C1 segment of cervical spinal cord (tissue), 14 donors: ENCODE measurements at regions not wholly inside any gene's neighbourhood (a gene's known extent, or its start where the extent isn't known, plus 50 kb on each side); places are given as distances from the start of the nearest gene placed in this dataset.

Experiments used
- DNase-seq, 14 donors: peaks; one replicate each; lab custom pipeline; 2025; lab: John Stamatoyannopoulos, UW

DNA sequence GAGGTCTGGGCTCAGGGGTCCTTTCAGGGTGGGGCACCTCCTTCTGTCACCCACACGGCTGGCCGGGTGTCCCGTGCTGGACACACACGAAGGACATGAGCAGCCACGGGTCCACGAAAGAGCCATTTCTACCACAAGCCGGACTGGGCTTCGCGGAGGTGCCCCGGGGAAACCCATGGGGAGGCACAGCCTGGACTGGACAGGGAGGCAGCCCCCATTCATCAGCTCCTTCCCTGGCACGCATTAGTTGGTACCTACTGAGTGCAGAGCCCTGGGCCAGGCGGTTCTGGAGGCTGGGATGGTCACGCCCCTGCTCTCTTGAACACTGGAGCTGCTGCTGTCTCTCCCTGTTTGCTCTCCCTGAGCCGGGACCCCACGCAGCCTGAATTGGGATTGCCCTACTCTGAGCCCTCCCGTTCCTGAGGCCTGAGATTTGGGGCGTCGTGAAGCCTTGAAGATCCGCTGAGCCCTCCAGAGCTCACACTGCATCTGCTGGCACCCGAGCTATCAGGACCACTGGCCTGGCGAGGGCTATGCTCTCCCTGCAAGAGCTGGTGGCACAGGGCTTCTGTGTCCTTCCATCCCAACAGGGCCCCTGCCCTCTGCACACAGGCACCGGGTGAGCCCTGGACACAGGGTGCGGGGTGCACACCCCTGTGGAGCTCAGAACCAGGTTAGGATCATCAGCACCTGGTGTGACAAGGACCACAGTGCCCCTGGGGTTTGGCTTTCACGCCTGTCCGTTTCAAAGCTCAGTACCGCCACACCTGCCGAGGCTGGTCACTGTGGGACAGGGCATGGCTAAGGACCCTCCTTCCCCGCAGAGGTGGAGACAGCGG lies 84.6 kb downstream of the MYEOV start:
- no peak for DNase-seq

DNA sequence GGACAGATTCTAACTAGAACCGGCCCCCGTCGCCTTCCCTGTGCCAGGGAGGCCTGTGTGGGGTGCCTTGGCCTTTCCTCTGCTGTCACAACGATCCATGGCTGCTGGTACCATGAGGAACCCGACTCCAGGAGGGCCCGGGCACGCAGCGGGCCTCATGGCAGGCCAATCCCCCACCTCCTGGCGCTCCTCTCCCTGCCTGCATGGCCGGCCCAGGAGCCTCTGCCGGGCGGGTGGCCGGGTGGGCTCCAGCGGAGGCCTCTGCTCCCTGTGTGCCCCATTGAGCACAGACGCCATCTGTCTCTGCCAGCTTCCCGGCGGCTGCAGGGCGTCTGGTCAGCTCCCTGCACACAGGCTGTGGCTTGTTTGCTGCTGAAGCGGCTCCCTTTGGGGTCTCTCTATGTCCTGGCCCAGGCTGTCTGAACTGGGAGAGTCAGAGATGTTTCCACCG lies 86.5 kb downstream of the MYEOV start:
- no peak for DNase-seq

DNA sequence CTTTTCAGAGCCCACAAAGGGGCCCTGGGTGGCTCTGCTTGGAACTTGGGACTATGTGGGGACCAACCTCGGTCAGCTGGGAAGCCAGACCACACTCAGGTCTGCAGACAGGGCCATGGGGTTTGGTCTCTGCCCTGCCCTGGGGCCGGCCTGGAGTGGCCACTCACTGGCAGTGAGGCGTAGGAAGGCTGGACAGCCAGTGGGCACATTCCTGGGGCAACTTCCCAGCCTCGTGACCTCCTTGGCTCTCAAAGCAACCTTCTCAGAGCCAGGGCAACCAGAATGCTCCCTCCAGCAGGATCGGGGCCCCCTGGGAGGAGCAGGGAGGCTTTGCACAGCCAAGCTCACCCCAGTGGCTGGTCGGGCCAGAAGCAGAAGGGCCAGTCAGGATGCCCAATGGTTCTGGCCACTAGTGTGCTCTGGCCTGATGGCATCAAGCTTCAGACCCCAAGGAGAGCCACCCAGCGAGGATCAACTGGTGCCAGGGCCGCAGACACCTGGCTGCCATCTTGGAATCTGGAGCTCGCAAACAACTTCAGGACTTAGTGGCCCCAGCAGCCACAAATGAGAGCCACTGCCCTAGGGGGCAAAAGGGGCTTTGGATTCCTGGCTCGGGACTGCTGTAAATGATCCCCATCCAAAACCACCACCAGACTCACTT lies 87.1 kb downstream of the MYEOV start:
- peak in 6 of 14 donors; percentile 4 to 57 (median 32) for DNase-seq

DNA sequence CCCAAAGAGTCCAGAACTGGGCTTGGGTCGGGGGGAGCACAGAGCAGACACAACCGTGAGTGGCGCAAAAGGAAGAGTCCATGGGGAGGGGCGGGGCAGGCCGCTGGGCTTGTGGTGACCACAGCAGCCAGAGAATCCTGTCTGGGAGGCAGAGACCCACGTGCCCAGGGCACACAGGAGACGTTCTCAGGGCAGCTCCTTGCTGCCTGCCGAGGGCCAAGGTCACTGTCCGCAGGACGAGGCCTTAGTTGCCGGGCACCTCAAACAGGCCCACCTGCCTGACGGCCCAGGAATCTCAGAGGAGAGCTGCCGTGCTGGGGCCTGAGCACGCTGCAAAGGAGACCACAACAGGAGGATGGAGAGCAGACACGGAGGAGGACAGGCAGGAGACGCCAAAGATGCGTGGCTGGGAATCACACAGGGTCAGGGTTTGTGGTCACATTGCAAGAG lies 87.8 kb downstream of the MYEOV start:
- DNase-seq = no peak

DNA sequence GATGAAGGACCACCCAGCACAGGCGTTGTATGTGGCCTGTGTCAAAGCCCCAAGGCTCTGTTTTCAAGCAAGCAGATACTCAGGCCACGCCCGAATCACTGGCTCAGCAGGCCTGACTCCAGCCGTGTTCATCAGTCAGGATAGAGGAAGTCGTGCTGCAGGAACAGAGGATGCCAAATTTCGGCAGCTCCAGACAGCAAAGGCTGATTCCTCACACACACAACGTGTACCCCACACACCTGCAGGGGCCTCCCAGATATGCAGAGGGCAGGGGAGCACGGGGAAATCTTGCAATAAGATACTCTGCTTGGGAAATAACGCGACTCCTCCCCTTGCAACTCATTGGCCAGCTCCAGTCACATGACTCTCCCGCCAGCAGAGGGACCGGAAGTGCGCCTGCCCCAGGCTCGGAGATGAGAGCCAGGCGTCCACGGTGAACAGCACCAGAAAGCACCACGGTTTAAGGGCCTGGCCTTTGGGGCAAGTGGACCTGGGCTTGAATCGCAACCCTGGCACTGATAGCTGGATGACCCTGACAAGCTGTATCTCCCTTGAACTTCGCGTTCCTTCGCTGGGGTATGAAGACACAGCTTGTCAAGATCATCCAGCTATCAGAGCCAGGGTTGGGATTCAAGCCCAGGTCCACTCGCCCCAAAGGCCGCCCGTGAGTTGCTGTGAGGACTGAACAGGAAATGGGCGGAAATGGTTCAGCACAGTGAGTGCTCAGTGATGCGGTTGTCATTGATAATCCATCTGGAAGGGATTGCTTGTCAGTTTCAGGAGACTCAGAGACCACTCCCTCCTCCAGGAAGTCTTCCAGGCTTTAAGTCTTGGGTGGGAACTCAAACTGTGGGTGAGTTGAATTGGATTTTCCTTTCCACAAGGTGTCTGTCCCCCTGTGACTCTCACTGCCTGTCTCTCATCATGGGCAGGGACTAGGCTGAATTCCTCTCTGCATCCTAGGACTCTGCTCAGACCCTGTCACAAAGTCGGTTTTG lies 88.5 kb downstream of the MYEOV start:
- DNase-seq = peak in 8 of 14 donors; percentile 5 to 60 (median 30)

DNA sequence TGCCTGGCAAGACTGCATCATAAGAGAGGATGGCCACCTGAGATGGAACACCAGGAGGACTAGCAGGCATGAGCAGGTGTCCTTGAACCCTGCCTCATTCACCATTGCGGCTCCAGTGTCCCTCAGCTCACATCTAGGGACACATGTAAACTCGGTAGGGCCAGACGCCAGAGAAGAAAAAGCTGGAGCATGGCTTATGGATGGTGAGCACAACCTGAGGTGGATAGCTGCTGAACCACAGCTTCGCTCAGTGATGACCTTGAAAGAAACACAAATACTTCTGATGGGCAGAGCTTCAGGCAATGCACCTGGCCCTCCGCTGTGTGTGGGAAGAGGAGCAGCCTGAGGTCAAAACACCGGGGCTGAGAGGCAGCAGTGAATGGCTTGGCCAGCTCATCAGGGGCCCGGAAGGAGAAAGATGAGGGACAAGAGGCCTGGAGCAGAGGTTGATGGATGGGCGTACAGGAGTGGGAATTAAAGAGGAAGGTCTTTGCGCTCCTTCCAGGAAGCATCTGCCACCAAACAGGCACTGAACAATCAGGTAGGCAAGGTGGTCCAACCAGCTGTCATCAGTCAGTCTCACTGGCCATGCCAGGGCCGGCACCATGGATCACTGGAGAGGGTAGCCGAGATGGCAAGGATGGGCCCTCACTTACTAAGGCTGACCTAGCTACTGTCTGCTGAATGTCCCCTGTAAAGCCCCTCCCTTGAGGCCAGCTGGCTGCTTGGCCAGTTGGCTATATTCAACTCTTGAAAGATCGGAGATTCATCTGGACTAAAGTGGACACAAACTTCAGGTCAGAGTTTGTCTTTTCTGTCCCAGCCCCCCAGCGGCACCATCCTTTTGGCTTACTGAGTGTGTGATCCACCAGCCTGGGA lies 89.7 kb downstream of the MYEOV start:
- DNase-seq = no peak

DNA sequence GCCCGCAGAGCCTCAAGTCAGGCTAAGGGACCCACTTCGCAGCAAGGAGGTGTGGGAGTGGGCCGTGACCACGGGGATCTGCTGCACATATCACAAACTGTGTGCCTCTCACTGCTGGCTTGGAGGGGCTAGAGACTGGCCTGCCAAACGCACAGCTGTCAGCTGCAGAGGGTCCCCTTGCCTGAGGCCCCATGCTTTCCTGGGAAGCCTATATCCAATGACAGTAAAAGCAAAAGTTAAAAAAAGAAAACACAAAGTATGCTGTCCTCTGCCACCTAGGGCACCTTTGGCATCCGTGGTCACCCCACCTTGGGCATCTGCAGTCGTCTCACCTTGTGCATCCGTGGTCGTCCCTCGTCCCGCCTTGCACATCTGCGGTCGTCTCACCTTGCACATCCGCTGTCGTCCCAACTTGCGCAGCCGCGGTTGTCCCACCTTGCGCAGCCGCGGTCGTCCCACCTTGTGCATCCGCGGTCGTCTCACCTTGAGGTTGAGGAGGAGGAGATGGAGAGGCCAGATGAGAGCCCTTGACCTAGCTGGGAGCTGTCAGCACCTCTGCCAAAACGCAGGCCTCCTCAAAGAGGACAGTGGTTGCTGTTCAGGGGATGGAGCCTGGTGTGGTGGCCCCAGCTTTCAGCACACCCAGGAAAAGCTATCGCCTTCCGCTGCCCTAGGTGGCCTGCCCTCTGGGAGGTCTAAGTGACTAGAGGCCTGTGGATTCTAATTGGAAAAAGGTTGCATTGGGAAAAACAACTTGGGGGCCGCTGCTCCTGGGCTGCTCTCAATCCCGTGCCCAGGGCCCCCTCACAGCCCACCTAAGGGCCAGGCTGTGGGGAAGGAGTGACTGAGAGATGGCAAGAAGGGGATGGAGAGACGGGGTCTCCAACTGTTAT lies 90.5 kb downstream of the MYEOV start:
- DNase-seq = no peak

DNA sequence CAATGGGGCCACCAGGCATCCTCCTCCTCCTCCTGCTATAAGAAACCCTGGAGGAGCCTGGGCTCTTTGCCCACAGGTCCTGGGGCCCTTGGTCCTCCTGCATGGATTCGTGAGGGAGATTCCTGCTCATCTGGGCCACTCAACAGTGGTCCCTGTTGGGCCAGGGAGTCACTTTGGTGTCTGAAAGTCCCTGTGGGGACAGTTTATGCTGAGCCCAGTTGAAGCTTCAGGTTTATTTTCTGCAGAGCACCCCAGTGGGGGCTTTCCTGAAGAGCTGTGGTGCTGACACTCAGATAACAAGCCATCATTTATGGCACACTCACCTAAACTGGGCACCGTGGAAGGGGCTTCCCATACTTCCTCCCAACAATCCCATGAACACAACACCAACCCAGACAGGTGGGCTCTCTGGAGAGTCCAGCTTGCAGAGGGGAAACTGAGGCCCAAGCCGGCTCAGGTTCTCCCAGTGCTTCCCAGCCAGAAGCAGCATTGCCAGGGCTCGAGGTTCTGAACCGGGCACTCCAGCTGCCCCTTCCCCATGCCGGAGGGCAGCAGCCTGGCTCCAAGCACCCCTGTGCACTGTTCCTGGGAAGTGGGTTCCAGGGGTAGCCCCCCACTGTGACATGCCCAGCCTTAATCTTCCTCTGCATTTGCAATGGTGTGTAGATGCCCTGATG lies 91.3 kb downstream of the MYEOV start:
- no peak for DNase-seq

DNA sequence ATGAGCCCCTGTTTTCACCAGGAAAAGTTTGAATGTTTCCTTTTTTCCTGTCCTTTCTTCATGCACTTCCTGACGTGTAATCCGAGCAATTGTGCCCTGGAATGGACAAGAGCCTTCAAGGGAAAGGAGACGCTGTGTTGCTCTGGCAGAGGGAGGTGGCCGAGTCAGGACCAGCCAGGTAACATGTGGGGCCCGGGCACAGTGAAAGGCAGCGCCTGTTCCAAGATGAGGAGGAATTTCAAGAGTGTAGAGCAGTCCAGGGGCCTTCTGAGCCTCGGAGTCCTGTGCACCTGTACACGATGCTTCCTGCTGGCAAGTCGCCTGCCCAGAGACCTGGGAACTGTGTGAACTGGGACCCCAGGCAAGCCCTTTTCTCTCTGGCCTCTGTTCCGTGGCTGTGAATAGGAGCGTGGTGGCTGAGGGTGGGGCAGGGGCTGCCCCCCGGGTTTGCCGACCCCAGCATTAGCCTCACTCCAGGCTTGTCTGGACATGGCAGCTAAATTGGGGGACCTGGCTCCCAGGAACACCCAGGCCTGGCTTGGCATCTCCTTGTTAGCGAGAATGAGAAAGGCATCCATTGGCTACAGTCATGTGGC lies 92.0 kb downstream of the MYEOV start:
- DNase-seq = no peak

DNA sequence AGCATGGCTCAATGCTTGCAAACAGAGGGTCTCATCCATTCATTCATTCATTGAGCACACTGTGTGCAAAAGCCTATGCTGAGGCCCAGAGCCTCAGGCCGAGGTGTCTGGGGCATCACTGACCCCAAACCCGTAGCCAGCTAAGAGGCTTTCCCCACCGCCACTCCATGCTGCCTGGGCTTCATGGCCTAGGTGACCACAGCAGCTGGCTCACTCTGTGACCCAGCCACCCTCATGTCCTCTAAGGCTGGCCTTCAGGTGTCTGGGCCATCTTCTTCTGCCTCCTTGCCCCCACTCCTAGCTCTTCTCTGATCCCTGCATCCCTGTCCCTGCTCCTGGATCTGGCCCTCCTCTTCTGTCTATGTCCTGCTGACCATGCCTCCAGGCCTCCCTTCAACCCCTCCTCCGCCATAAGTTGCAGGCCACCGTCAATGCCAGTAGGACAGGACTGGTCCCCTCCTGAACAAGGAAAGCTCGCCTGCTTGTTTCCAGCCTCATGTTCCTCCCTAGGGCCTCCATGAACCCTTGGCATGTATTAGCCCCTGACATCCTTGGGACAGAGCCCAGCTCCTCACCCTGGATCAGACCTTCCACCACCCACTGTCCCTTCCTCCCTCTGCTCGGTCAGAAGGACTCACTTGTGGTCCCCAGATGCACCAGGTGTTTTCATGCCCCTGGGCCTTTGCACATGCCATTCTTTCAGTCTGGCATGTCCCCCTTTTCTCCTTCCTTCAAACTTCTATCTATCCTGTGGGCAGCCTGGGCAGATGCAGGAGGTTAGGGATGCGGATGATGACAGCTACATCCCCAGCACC lies 92.8 kb downstream of the MYEOV start:
- no peak for DNase-seq

DNA sequence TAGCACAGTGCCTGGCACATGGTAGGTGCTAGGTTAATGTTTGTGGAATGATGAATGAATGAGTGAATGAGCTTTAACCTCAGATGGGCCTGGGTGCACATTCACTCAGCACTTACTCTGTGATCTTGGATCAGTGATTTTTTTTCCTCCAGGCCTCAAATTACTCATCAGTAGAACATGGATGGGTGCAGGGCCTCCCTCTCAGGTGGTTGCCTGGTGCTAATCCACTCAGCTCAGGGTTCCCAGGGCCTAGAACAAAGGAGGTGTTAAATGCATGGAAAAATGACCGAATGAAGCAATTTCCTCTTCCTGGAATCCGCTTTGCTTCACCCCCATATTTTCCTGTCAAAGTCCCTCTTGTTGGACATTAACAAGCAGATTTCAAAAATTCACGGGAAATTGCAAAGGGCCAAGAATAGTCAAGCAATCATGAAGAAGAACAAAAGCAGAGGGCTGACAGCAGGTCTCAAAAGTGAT lies 93.5 kb downstream of the MYEOV start:
- no peak for DNase-seq

DNA sequence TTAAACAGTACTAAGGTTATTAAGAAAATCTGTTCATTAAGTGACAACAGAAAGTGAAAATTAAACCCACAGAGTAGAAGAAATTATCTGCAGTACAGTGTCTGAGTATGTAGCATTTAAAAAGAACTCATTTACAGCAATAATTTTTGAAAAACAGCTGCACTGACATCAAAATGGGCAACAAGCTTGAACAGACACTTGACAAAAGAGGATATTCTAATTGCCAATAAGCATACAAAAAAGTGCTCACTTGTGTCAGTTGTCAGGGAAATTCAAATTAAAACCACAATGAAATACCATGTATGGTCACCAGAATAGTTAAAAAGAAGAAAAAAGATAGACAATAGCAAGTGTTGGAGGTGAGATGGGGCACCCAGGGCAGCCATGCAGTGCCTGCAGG lies 93.3 kb upstream of the LINC01488 start:
- DNase-seq = no peak

DNA sequence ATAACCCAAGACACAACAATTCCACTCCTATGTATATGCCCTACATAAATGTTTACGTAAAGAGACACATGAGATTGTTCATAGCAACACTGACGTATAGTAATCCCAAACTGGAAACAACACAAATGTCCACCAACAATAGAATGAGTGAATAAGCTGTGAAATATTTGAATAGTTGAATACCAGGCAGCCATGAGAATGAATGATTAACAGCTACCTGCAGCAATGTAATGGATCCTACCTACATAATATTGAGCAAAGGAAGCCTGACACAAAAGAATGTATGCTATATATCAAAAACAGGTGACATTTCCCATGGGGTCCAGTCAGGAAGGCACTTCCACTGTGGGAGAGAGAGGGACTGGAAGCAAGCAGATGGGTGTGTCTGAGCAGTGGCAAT lies 92.8 kb upstream of the LINC01488 start:
- DNase-seq = no peak

DNA sequence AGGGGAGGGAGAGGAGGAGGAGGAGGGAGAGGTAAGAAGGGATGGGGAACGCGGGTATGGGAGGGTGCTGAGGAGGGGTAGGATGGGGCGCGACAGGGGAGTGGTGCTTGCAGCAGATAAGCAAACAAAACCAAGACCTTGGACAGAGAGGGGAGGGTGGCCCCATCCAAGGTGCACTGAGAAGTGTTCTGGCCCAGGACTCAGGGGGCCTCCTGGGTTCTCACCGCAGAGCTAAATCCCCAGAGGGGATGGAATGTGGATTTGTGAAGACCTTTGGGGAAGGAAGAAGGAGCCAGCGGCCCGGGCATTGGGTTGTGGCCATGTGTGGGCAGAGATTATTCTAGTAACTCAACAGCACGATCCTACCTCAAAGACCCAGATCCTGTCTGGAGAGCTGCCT lies 90.9 kb upstream of the LINC01488 start:
- no peak for DNase-seq

DNA sequence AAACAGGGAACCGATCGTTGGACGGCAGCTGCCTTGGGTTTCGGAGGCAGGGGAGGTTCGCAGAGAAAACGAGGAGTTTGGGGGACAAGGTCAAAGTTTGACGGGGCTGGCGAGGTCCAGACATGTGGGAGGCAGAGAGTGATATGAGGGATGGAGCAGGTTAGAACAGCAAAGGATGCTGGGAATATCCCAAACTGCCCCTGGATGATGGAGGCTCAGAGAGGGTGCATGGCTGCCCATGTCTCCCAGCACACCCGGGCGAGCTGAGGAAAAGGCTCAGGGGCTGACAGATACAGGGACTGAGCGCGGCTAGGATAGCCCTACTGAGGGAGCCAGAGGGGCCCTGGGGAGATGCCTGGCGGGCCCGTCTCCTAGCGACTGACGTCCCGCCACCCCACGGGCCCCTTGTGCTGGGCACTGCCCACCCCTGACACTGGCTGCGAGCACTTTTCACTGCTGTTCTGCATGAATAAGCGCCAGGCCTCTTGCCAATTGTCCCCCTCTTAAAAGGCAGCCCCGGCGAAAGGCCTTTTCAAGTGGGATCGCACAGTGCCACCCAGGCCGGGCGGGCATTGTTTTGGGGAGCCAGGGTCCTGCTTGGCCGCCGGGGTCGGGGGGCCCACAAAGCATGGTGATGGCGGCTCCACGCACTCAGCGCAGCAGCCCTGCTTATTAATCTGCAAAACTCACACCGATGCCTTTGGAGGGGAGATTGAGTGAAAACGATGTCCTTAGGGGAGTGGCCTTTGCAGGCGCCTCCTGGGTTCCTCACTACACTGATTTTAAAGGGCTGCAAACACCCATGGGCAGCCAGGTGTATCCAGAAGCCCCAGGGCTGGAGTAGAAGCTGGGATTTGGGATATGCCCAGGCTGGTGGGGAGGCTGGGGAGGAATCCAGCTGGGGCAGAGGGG lies 90.0 kb upstream of the LINC01488 start:
- no peak for DNase-seq

DNA sequence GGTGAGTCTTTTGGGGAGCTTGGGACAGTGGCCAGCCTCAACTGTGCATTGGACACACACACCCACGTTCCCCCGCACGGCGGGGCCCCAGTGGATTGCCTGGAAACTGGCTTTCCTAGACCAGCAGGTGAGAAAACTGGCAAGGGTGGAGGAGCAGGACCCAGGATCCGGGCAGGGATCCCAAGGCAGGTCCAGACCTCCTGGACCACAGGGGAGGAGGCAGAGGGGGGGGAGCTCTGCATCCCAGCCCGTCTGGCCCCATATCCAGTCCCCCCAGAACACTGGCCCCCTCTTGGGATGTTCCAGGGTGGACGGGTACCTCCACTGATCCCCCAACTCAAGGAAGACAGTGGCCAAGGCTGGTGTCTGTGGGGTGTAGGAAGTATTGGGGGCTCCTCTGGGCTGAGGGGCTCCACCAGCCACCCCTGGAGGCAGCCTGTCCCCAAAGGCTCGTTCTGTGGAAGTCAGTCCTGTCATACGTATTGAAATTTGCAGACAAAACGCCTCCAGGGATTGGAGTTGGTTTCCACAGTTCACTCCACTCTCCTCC lies 89.3 kb upstream of the LINC01488 start:
- no peak for DNase-seq
